MM.1S (cell line): ENCODE measurements at regions not wholly inside any gene's neighbourhood (a gene's known extent, or its start where the extent isn't known, plus 50 kb on each side); places are given as distances from the start of the nearest gene placed in this dataset.

ENCODE experiments used
- CTCF ChIP-seq: fragments of 300-600 bp; sonication (generic); IDR thresholded peaks from 2 replicates; pipeline ENCODE4 v1.5.1; 2016; ENCODE audit warnings: antibody characterized with exemption, low read length, mixed read lengths
- EZH2 ChIP-seq: fragments of 300-600 bp; sonication (generic); optimal IDR thresholded peaks from 2 replicates; pipeline ENCODE3; 2017; ENCODE audit warnings: low read depth, mild to moderate bottlenecking, antibody characterized with exemption, low read length, mixed read lengths

- no peak for TF ChIP-seq CTCF
- TF ChIP-seq EZH2: no peak
These were observed 78.8 kb upstream of the TMEM196 start for GRCh38 chr7:19852192-19852591.
